ENCODE measurements at regions not wholly inside any gene's neighbourhood (a gene's known extent, or its start where the extent isn't known, plus 50 kb on each side); places are given as distances from the start of the nearest gene placed in this dataset.

GRCh38 chr7:1324028-1324900, 91.6 kb downstream of the UNCX start:
- Mint-ChIP-seq H3K36me3 (ENCODE audit: low read depth) (no peaks in the 10 kb centered on the region), H3K9me3 (no peaks in the 10 kb centered on the region), H3K4me3 (no peak overlapping the region), H3K4me1 (ENCODE audit: low read depth) (no peaks in the 10 kb centered on the region), H3K27me3 (ENCODE audit: insufficient read depth) (peaks cover 23% of the 10 kb centered on the region), H3K27ac (no peak overlapping the region)
- TF ChIP-seq, protein P1, sequence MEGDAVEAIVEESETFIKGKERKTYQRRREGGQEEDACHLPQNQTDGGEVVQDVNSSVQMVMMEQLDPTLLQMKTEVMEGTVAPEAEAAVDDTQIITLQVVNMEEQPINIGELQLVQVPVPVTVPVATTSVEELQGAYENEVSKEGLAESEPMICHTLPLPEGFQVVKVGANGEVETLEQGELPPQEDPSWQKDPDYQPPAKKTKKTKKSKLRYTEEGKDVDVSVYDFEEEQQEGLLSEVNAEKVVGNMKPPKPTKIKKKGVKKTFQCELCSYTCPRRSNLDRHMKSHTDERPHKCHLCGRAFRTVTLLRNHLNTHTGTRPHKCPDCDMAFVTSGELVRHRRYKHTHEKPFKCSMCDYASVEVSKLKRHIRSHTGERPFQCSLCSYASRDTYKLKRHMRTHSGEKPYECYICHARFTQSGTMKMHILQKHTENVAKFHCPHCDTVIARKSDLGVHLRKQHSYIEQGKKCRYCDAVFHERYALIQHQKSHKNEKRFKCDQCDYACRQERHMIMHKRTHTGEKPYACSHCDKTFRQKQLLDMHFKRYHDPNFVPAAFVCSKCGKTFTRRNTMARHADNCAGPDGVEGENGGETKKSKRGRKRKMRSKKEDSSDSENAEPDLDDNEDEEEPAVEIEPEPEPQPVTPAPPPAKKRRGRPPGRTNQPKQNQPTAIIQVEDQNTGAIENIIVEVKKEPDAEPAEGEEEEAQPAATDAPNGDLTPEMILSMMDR (IDR thresholded peaks at IDR 0.05) = no peak
- DNase-seq = no peak

- H3K4me1 Mint-ChIP-seq (ENCODE audit: low read depth) = no peaks in the 10 kb centered on the region
- TF ChIP-seq, protein P1 (IDR thresholded peaks at IDR 0.05) = no peak
Observed at GRCh38 chr7:1325246-1325645, 92.6 kb downstream of the UNCX start.

GRCh38 chr7:1325646-1326510, 93.2 kb downstream of the UNCX start:
- Mint-ChIP-seq H3K4me3 (no peak overlapping the region), H3K36me3 (ENCODE audit: low read depth) (no peaks in the 10 kb centered on the region), H3K4me1 (ENCODE audit: low read depth) (no peaks in the 10 kb centered on the region), H3K27ac (no peak overlapping the region), H3K27me3 (ENCODE audit: insufficient read depth) (peaks cover 27% of the 10 kb centered on the region), H3K9me3 (no peaks in the 10 kb centered on the region)
- no peak for DNase-seq
- TF ChIP-seq, protein P1 (IDR thresholded peaks at IDR 0.05) = no peak

More at GRCh38 chr7:1325246-1325645, 92.6 kb downstream of the UNCX start:
- H3K36me3 Mint-ChIP-seq (ENCODE audit: low read depth) = no peaks in the 10 kb centered on the region
- no peak for DNase-seq
- H3K4me3 Mint-ChIP-seq = no peak overlapping the region
- H3K27ac Mint-ChIP-seq = no peak overlapping the region
- H3K9me3 Mint-ChIP-seq = no peaks in the 10 kb centered on the region
- H3K27me3 Mint-ChIP-seq (ENCODE audit: insufficient read depth) = peaks cover 27% of the 10 kb centered on the region

DNA sequence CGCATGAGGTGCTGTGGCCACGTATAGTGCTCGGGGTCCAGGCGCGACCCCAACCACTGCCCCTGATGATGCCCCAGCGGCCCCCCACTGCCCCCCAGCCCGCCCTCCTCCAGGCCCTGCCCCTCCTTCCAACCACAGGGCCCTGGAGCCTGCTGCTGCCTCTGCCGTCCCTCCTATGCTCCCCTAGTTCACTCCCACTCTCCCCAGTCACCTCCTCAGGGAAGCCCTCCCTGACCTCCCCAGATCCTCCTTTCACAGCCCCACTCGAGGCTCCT, 93.8 kb downstream of the UNCX start:
- Mint-ChIP-seq H3K27me3 (ENCODE audit: insufficient read depth) (peaks cover 27% of the 10 kb centered on the region), H3K4me3 (no peak overlapping the region)

GRCh38 chr7:1329261-1329660, 96.6 kb downstream of the UNCX start:
- Mint-ChIP-seq H3K9me3 (no peaks in the 10 kb centered on the region), H3K4me1 (ENCODE audit: low read depth) (no peaks in the 10 kb centered on the region), H3K36me3 (ENCODE audit: low read depth) (no peaks in the 10 kb centered on the region), H3K4me3 (no peak overlapping the region), H3K27ac (no peak overlapping the region), H3K27me3 (ENCODE audit: insufficient read depth) (peaks cover 23% of the 10 kb centered on the region)
- TF ChIP-seq, protein P1 (IDR thresholded peaks at IDR 0.05) = no peak
- no peak for DNase-seq

More for the DNA sequence above, 93.8 kb downstream of the UNCX start:
- no peak overlapping the region for H3K27ac Mint-ChIP-seq
- TF ChIP-seq, protein P1 (IDR thresholded peaks at IDR 0.05) = no peak
- no peaks in the 10 kb centered on the region for H3K4me1 Mint-ChIP-seq (ENCODE audit: low read depth)
- DNase-seq = no peak
- no peaks in the 10 kb centered on the region for H3K36me3 Mint-ChIP-seq (ENCODE audit: low read depth)
- no peaks in the 10 kb centered on the region for H3K9me3 Mint-ChIP-seq
